NK-92 treated with Interleukin-12 subunit alpha and Interleukin-12 subunit beta, amount 100 ng/mL, for 24 hours (cell line): ENCODE measurements at regions not wholly inside any gene's neighbourhood (a gene's known extent, or its start where the extent isn't known, plus 50 kb on each side); places are given as distances from the start of the nearest gene placed in this dataset.

Experiments used
- DNase-seq: peaks from one replicate; lab custom pipeline; 2025; lab: John Stamatoyannopoulos, UW

DNA sequence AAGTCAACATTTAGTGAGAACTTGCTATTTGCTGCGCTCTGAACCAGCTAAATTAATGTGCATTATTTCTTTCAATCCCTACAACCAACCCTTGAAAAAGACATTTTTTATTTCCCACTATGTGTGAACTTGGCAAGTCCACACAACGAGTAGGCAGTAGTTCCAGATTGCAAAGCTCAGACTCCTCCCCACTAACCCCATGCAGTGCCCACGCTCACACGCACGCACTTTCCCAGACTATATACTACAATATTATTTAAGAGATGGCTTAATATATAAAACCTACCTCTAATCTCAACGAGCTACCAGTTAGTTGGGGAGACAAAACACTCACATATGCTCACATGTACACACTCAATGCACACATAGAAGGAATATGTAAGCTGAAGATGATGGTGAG is 671.2 kb downstream of the LMO4 start:
- no peak for DNase-seq

DNA sequence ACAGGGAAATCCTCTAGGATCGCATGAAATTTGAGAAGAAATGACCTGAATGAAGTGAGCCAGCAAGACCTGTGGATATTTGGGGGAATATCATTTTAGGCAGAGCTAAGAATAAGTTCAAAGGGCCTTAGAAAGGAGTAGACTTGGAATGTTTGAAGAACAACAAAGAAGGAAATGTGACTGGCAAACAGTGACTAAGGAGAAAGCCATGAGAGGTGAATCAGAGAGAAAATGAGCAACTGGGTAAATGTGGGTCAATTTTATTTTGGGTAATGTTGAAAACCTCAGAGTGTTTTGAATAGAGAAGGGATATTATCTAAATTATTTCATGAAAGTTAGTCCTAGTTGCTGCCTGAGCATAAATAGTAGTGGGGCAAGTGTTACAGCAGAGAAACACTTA is 672.8 kb downstream of the LMO4 start:
- no peak for DNase-seq

DNA sequence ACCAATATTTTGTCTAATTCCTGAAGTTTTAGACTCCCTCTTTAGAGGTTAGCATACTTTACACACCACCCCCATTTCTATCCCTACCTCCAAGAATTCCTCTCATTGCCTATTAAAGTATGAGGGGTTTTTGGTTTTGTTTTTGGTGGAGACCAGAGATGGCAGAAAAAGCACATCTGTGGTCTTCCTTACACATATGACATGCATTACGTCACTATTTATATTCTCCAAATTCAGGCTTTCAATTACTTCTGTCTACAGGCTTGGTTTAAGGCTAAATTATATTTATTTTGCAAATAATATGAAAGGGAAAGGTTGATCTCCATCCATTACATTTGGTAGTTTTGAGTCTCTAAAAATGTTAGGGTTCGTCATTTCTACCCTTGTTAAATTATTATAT is 674.6 kb downstream of the LMO4 start:
- DNase-seq: no peak

DNA sequence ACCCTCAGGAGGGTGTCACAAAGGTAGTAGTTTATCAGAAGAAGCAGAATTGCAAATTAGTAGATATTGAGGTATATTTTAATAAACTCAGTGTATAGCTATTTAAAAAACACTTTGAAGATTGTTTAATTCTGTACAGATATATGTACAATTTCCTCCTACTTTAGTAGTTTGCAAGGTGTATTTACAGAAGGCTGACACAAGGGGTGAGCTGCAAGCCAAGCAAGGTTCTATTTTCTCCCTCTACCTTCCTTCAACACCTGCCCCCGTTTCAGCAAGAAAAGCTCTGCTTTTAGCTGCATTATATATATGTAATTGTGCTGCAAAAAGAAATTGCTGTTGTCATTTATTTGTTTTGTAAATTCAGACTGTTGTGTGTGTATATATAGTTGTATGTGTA is 674.2 kb upstream of the PKN2 start:
- DNase-seq: no peak

DNA sequence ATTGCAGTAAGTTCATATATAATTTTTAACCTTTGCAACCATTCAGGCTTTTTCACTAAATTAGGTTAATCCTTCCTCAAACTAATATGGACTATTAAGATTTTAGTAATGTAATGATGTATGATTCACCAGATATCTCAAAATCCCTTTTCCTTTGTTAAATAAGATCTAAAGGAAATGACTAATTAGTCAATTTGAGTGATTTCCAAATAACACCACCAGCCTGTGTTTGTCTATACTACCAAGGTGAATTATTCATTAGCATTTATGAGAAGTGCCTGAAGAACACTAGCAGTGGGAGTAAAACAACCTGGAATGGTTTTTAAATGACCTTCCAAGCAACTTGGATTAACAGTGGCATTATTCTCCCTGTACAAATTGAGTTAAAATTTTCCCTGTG is 670.6 kb upstream of the PKN2 start:
- no peak for DNase-seq

DNA sequence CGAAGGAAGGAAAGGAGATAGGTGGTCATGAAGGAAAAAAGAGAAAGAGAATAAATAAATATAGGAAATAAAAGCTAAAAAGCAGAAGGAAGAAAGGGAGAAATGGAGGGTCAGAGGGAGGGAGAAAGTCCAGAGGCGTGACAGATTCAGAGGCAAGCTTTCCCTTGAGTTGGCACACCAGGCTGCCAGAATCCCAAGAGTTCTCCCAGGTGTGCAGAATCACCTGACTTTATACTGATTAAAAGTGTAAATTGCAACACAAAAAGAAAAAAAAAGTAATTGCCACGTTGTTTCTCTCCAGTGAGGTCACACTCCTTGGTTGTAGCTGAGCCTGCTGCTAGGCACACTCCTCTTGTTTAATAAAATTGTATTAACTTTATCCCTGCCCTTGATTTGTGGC is 669.9 kb upstream of the PKN2 start:
- DNase-seq: no peak

DNA sequence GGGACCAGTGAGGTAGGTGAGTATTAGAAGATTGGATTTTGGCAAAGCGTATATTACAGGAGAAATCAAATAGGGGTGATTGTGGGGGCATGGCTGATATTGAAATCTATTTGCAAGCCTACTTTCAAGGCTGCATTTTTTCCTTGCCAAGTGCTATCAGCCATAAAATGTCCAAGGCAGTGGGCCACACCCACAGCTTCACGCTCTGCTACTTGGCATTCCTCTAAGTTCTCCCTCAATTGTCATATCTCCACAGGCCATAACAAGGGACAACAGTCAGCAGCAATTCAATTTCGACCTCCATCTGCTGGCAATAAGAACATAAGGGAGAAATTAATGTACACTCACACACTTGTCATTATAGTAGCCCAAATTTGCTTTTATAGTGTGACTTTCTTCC is 667.1 kb upstream of the PKN2 start:
- no peak for DNase-seq

DNA sequence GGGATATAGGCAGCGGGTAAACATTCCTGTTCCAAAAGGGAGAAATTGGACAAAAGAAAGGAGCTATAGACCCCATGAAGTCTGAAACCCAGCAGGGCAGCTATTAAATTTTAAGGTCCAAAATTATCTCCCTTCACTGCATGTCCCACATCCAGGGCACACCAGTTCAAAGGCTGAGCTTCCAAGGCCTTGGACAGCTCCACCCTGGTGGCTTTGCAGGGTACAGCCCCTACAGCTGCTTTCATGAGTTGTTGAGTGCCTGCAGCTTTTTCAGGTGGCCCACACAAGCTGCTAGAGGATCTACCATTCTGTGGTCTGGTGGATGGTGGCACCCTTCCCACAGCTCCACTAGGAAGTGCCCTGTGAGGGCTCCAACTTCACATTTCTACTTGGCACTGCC is 662.5 kb upstream of the PKN2 start:
- no peak for DNase-seq

DNA sequence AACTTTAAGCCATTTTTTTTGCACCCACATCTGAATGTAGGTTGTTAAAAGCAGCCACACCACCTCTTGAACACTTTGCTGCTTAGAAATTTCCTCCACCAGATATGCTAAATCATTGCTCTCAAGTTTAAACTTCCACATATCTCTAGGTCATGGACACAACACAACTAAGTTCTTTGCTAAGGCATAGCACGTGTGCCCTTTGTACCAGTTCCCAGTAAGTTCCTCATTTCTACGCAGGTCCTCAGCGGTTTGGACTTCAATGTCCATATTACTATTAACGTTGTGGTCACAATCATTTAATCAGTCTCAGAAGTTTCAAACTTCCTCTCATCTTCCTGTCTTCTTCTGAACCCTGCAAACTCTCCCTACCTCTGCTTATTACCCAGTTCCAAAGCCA is 661.6 kb upstream of the PKN2 start:
- DNase-seq: no peak

DNA sequence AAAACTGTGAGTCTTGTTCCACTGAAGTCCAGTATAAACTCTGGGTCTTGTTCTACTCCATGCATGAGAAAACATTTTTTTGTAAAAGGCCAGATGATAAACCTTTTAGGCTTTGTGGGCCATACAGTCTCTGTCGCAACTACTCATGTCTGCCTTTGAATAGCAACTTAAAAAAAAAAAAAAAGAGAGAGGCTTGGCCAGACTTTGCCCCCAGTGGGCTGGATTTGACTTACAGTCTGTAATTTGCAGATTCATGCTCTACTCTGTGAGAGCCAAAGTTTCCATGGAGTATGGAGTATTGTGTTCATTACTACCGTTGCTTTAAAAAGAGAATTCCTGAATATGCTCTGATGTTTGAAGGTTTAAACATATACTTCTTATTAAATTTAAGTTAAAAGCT is 654.9 kb upstream of the PKN2 start:
- DNase-seq: no peak

DNA sequence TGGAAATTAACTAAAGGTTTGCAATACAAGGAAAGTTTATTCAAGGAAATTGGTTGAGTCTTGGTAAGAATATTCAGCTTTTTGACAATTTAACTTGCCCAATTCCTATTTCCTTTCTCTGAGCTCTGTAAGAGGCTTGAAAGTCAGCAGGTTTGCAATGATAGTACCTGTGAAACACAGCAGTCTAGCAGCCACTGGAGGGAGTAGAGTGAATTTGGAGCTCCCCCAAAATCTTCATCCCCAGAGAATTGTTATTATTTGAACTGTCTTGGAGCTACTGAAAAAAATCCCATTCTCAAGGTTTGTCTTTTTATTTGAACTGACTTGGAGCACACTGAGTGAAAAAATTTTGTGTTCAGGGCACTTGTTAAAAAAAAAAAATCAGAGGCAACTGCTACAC is 654.2 kb upstream of the PKN2 start:
- DNase-seq: no peak

DNA sequence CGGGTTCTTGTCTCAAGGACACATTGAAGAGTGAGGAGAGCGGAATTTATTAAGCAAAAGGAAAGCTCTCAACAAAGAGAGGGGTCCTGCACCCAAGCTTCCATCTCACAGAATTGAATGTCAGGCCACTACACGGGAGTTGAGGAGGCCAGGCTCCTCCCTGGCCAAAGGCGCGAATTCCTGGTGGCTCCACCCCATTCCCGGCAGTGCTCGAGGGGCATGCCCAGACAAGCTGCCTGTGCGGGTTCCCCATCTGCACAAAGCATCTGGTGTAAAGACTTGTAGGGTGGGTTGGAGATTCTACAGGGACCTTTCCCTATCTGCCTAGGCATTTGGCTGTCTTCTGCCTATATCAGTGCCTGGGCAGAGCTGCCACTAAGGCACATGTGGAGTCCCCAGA is 648.5 kb upstream of the PKN2 start:
- DNase-seq: no peak

DNA sequence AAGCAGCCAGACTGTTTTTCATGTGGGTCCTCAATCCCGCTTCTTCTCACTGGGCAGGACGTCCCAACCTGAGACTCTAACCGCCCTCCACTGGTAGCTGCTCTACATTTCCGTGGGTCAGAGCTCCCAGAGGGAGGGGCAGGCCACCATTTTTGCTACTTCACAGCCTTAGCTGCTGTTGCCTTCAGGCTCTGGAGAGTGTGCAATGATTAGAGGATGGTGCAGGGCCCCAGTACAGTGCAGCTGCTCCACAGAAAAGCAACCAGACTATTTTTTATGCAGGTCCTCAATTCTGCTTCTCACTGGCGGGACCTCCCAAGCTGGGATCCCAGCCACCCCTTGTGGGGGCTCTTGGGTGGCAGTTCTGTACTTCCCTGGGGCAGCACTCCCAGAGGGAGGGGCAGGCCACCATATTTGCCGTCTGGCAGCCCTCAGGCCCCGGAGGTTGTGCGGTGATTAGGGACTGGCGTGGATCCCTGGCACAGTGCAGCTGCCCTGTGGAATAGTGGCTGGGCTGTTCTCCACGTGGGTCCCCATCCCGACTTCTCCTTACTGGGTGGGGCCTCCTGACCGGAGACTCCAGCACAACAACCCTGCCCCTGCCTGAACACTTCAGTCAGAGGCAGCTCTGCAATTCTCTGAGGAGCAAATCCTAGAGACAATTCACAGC is 647.6 kb upstream of the PKN2 start:
- no peak for DNase-seq

DNA sequence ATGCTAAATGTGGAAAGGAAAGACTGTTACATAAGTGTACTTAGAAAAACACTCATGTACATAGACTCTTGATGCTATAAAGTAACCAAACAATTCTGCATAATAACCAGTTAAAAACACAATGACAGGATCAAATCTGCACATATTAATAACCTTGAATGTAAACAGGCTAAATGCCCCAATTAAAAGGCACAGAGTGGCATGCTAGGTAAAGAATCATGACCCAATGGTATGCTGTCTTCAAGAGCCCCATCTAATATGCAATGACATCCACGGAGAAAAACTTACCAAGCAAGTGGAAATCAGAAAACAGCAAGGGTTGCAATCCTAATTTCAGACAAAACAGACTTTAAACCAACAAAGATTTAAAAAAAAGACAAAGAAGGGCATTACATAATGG is 644.8 kb upstream of the PKN2 start:
- no peak for DNase-seq

DNA sequence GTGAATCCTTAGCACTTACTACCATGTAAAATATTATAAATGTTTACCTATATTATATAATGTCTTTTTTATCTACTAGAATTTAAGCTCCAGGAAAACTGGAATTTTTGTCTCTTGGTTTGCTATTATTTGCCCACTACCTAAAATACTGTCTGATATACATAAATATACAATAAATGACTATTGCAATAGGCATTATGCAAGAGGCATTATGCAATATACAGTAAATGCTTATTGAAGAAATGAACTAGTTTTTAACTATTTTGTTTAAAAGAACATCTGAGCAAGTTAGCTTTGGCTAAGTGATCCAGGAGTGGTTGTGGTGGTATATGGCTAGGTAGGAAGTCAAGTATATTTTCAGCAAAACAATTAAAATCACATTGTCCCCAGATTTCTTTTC is 640.2 kb upstream of the PKN2 start:
- no peak for DNase-seq

DNA sequence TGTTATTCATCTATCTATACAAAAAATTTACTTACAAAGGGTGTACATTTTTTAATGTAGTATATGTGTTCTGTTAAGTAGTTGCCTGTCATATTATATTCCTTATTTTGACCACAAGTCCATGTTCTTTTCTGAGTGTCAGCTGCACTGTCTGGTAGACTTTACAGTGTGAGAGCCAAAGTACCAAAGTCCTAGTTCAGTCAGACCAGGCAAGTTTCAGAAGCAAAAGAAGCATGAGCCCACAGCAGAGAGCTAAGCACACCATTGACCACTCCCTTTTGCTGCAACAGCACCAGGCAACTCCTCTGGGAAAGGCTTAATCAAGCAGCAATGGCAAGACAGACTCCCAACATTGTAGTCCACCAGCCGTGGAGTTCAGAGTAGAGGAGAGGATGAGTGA is 631.9 kb upstream of the PKN2 start:
- no peak for DNase-seq

DNA sequence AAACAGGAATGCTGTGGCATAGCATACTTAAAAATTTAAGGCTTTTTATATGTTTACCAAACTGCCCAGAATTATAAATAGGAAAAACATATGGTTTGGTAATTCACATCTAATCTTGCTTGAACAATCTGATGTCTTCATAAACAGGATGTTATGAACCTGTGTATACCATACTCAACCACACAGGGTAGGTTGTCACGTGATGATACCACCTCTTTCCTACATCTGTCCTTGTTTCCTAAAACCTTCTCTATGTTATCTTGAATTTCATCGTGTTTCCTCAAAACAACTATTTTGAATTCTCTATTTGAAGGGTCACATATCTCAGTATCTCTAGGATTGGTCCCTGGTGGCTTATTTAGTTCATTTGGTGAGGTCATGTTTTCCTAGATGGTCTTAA is 631.0 kb upstream of the PKN2 start:
- DNase-seq: no peak

DNA sequence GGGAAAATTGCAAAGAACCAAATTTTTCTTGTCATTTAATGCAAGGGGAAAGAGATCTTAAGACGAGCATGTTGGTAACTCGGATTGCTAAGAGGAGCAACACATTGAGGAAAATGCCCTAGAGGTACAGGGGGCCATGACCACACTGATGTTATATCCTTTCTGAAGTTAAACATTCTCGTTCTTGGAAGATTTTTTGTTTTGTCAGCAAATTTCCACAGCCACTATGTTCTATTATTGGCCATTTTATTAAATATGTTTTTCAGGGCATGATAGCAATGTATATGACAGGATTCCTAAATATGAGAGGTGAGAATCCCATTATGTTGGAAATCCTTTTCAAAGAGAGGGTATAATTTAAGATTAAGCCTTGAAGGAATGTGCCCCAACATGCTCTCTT is 627.2 kb upstream of the PKN2 start:
- no peak for DNase-seq

DNA sequence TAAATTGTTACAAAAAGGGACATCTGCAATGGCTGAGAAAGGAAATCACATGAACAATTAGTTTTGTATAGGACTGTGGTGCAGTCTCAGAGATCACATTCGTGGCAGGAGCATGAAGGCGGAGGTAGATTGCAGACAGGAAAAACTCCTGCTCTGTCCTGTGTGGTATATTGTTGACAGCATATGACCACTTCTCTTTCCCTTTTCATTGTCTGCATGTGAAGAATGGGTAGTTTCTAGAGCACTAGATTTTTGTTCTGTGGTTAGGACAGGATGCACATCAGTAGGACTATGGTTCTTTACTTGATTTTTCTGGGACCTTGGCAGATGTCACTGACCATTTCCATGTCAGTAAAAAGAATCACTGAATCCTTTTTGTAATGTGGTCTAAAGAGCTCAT is 625.9 kb upstream of the PKN2 start:
- no peak for DNase-seq

DNA sequence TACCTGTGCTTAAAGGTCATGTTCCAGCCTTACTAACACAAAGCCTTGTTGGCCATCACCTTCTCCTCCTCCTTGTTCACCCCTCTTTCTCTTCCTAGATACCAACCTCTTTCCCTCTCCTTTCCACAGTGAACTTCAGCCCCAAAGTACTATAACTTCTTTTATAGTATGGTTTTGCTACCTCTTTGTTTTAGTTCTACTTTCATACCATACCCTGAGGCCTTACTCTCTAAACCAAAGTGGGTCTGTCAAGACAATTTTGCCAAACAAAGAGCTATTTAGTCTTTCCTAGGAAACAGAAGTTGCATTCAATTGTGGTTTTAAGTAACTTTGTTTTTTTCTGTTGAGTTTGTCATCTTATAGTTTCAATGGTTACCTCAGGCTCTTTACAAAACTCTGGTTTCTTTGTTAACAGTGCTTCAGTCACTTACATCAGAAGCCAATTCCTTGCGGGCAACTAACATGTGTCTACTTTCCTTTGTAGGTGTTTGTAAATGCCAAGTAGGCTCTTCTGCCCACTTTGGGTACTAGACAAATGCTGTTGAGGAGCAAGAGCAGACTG is 623.9 kb upstream of the PKN2 start:
- DNase-seq: no peak

DNA sequence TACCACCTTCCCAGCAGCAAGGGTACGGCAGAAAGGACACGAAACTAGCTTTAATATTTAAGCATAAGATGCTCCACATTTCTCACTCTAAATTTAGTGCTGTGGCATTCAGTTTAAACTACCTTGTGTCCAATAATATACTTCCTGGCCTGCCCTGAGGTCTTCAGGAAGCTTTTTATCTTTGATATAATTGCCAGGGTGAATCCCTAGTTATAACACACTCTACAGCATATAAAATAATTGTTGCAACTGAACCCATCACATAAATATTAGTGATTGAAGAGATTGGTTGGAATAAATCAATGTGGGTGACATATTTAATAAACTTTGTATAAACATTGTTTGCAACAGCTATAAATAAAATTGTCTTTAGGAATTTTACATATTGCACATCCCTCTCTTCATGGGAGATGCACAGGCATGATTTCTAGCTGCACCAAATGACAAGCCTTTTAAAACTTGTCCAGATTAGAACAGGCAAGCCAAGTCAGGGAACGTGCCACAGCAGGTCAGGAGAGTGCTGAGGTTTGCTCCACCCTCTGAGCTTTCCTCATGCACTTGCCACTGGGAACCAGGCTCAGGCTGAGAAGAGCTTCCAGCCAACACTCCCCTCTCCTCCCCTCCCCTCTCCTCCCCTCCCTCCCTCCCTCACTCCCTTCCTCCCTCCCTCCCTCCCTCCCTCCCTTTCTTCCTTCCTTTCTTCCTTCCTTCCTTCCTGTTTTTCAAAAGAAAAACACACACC is 623.2 kb upstream of the PKN2 start:
- no peak for DNase-seq

DNA sequence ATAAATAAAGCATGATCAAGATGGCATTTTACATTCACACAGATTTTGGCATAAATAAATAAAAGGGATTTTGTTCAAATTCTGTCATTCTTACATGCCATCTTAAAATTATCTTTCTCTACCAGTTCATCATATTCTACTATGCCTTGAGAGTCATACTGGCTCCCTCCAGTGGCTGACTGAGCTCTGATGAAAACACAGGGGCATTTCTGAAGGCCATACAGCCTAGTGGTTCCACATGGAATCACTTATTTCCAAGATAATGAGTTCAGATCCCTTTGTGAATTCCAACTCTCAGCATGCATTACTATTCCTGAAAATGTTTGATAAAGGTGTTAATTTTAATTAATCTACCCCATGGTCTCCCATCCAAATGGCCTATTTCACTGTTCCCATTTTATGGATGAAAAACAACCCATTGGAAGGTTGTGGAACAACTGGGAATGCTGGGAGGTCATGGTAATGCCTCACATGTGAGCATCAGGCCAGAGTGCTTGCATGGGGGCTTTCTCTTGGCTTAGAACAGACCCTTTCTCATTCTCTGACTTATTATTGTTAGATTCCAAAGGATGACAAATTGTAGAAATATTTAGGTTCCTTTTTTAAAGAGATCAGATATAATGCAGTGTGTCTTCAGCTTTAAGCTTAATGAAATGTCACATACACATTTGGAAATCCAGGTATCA is 622.4 kb upstream of the PKN2 start:
- DNase-seq: no peak

DNA sequence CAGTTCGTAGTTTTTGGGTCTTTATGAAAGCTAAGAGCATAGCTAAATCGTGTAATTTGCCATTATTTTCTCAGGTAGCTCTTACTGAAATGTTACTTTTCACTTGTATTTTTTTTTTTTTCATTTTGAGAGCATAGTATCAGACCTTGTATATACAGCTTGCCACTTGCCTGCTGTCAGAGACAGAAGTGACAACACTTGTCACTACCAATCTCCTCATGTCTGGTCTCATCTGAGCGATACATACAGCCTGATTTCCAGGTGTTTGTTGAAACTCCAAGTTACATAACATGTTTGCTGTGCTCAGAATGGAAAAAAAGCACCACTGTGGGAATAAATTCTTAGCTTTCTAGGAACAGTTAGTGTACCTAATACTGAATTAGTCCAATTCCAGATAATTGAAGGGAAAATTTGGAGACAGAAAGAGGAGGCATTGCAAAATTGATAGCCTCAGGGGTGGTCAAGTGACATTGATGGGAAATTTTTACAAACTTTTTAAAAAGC is 621.4 kb upstream of the PKN2 start:
- DNase-seq: no peak
